ENCODE measurements at regions not wholly inside any gene's neighbourhood (a gene's known extent, or its start where the extent isn't known, plus 50 kb on each side); places are given as distances from the start of the nearest gene placed in this dataset.

DNA sequence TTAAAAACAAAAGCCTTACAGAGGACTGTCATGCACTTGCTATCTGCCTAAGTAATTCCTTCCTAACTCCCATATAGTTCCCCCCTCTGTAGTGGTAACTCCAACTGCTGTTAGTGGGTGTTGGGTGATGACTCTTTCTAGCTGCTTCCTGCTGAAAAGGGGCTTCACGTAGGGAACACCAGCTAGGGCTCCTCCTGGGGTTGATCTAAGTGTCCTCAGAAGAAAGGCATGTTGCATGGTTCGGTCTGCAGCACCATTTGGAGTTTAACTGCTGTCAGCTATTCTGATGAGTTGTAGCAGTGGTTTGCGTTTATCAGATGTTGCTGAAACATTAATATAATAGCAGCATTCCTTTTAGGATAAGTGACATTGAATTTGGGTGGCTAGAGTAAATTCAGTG is 281.9 kb upstream of the TUSC1 start:
- TF ChIP-seq, protein P1, sequence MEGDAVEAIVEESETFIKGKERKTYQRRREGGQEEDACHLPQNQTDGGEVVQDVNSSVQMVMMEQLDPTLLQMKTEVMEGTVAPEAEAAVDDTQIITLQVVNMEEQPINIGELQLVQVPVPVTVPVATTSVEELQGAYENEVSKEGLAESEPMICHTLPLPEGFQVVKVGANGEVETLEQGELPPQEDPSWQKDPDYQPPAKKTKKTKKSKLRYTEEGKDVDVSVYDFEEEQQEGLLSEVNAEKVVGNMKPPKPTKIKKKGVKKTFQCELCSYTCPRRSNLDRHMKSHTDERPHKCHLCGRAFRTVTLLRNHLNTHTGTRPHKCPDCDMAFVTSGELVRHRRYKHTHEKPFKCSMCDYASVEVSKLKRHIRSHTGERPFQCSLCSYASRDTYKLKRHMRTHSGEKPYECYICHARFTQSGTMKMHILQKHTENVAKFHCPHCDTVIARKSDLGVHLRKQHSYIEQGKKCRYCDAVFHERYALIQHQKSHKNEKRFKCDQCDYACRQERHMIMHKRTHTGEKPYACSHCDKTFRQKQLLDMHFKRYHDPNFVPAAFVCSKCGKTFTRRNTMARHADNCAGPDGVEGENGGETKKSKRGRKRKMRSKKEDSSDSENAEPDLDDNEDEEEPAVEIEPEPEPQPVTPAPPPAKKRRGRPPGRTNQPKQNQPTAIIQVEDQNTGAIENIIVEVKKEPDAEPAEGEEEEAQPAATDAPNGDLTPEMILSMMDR (IDR thresholded peaks at IDR 0.05; ENCODE audit: borderline replicate concordance, insufficient read depth, low read depth, low read length) = no peak
- H3K4me3 ChIP-seq (ENCODE audit: low read depth, low read length) = no peak overlapping the region

DNA sequence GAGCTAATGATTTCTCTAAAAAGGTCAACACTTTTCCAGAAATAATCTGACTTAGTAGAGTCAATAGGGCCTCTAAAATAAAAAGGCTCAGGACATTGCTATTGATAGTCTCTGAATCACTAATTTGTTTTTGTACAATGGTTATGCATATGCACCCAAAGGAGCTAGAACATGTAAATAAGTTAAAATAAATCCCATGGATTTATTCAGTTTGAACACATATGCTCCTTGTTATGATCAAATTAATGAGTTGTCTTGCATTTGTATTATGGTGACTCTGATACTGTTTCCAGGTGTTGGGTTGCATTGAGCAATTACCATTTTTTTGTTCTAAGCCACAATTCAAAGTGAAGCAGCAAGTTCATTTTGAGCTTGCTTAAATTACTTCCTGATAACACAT is 276.0 kb upstream of the TUSC1 start:
- H3K4me3 ChIP-seq (ENCODE audit: low read depth, low read length) = no peak overlapping the region
- TF ChIP-seq, protein P1 (IDR thresholded peaks at IDR 0.05; ENCODE audit: borderline replicate concordance, insufficient read depth, low read depth, low read length) = no peak

DNA sequence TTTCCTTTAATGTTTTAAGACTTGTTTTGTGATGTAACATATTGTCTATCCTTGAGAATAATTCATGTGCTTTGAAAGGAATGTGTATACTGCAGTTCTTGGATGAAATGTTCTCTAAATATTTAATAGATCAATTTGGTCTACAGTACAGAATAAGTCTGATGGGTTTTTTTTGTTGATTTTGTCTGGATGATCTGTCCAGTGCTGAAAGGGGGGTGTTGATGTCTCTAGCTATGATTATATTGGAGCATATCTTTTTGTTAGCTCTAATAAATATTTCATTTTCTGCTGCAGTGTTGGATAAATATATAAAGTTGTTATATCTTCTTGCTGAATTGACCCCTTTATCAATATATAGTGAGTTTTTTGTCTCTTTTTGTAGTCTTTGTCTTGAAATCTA is 269.9 kb upstream of the TUSC1 start:
- TF ChIP-seq, protein P1 (IDR thresholded peaks at IDR 0.05; ENCODE audit: borderline replicate concordance, insufficient read depth, low read depth, low read length) = no peak
- no peak overlapping the region for H3K4me3 ChIP-seq (ENCODE audit: low read depth, low read length)

DNA sequence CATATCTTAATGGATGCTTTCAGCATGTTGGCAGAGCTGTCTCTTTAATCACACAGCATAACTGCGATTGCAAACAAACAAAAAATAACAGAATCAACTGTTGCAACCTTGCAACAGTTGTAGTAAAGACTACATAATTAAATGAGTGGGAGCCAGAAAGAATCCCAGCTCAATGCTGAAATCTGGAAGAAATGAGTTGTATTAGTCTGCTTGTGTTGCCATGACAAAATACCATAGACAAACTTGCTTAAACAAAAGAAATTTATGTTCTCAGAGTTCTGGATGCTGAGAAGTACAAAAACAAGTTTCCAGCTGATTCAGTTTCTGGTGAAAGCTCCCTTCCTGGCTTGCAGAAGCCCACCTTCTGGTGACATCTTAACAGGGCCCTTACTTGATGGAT is 260.9 kb upstream of the TUSC1 start:
- H3K4me3 ChIP-seq (ENCODE audit: low read depth, low read length) = no peak overlapping the region
- TF ChIP-seq, protein P1 (IDR thresholded peaks at IDR 0.05; ENCODE audit: borderline replicate concordance, insufficient read depth, low read depth, low read length) = no peak

DNA sequence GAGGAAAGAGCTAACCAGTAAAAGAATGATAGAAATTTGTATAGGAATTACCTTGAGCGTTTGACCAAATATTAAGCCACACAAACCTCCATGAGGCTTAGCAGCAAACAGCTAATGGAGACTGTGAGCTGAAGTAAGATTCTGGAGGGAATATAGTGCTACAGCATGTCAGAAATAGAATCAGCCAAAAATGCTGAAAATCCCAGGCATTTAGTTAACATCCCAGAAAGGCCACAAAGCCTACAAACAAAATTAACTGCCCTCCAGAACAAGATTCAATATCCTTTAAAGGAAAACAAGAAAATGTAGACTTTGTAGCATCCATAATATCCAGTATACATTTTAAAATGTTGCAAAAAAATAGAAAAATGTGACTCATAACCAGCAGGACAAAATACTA is 257.8 kb upstream of the TUSC1 start:
- TF ChIP-seq, protein P1 (IDR thresholded peaks at IDR 0.05; ENCODE audit: borderline replicate concordance, insufficient read depth, low read depth, low read length) = no peak
- H3K4me3 ChIP-seq (ENCODE audit: low read depth, low read length) = no peak overlapping the region

DNA sequence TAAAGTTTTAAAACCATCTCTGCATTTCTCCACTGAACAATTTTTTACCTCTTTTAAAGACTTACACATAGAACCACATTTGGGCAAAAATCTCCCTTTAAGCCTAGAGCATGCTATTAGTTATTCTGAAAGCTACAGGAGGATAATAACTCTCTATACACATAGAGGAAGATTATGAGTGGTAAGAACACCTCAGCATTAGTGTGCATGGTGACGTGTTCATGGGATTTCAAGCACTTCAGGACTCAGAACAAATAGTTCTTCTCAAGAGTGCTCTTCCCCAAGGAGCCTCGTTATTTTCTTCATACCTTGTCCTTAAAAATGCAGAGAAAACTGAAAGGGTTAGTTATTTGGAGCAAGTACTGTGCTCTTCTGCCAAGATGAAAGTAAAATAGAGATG is 256.9 kb upstream of the TUSC1 start:
- no peak overlapping the region for H3K4me3 ChIP-seq (ENCODE audit: low read depth, low read length)
- TF ChIP-seq, protein P1 (IDR thresholded peaks at IDR 0.05; ENCODE audit: borderline replicate concordance, insufficient read depth, low read depth, low read length) = no peak

DNA sequence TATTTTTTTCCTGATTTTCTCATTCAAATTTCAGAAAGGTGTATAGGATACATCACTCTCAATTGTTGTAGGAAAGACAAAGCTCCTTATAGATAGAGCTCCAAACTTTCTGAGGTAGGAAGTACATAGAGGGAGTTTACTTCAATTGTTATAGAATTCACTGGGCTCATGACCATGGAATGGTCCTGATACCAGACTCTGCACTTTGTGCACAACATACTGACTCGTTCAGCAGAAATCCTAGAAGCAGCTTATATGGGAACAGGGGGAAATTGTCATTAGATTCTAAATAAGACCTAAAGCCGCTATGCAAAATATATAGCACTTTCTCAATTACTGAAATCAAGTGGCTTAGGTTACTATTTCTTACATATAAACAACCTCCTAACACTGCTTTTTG is 240.5 kb upstream of the TUSC1 start:
- TF ChIP-seq, protein P1 (IDR thresholded peaks at IDR 0.05; ENCODE audit: borderline replicate concordance, insufficient read depth, low read depth, low read length) = no peak
- H3K4me3 ChIP-seq (ENCODE audit: low read depth, low read length) = no peak overlapping the region

Data from GM12875 (cell line).